GM19467 (cell line): ENCODE measurements at regions not wholly inside any gene's neighbourhood (a gene's known extent, or its start where the extent isn't known, plus 50 kb on each side); places are given as distances from the start of the nearest gene placed in this dataset.

Source experiments
- ATAC-seq: cut with Tn5 transposase; IDR thresholded peaks from one replicate; pipeline ENCODE4 v1.9.1; 2021; ENCODE audit warnings: mild to moderate bottlenecking, moderate library complexity; ENCODE audit not compliant: unreplicated experiment

- ATAC-seq: no peak
Measured at GRCh38 chr2:236317938-236318396, 53.8 kb upstream of the ASB18 start.

- no peak for ATAC-seq
Measured at GRCh38 chr2:236318401-236318800, 54.2 kb upstream of the ASB18 start.

GRCh38 chr2:236319036-236319435 is 54.8 kb upstream of the ASB18 start:
- ATAC-seq: no peak

- no peak for ATAC-seq
Measured at GRCh38 chr2:236321415-236321814, 57.2 kb upstream of the ASB18 start.

GRCh38 chr2:236333417-236334121 is 69.4 kb upstream of the ASB18 start:
- ATAC-seq: no peak

GRCh38 chr2:236334122-236334876 is 70.1 kb upstream of the ASB18 start:
- ATAC-seq: no peak

- no peak for ATAC-seq
Measured at GRCh38 chr2:236335696-236336574, 71.7 kb upstream of the ASB18 start.

GRCh38 chr2:236336575-236337464 is 72.6 kb upstream of the ASB18 start:
- ATAC-seq: no peak

GRCh38 chr2:236337465-236338325 is 73.5 kb upstream of the ASB18 start:
- ATAC-seq: no peak

- ATAC-seq: no peak
Measured at GRCh38 chr2:236338495-236339184, 74.4 kb upstream of the ASB18 start.

- ATAC-seq: no peak
Measured at GRCh38 chr2:236340251-236340650, 76.0 kb upstream of the ASB18 start.

- no peak for ATAC-seq
Measured at GRCh38 chr2:236341067-236341466, 76.9 kb upstream of the ASB18 start.

- ATAC-seq: no peak
Measured at GRCh38 chr2:236341721-236342120, 77.5 kb upstream of the ASB18 start.

GRCh38 chr2:236342507-236342906 is 78.3 kb upstream of the ASB18 start:
- no peak for ATAC-seq

GRCh38 chr2:236342951-236343350 is 78.7 kb upstream of the ASB18 start:
- no peak for ATAC-seq

GRCh38 chr2:236343400-236344161 is 79.4 kb upstream of the ASB18 start:
- ATAC-seq: no peak

GRCh38 chr2:236344446-236344845 is 80.2 kb upstream of the ASB18 start:
- no peak for ATAC-seq

GRCh38 chr2:236345081-236345714 is 81.0 kb upstream of the ASB18 start:
- ATAC-seq: no peak
